K562 (cell line): ENCODE measurements at regions not wholly inside any gene's neighbourhood (a gene's known extent, or its start where the extent isn't known, plus 50 kb on each side); places are given as distances from the start of the nearest gene placed in this dataset.

Source experiments
- FOS ChIP-seq: IDR thresholded peaks from 3 replicates; pipeline ENCODE4 v1.6.1; 2011; ENCODE audit not compliant: insufficient read length; ENCODE audit errors: extremely low read depth
- GABPA ChIP-seq: fragments of 200-800 bp; sonication (Bioruptor generic); conservative IDR thresholded peaks from 2 replicates; pipeline ENCODE4 v1.6.1; 2016; ENCODE audit warnings: low read depth, missing genetic modification characterization, missing compliant biosample characterization
- MAFK ChIP-seq: IDR thresholded peaks from 2 replicates; pipeline ENCODE4 v1.6.1; 2011; ENCODE audit warnings: low read length, improper control_type of control experiment
- POLR2A ChIP-seq: fragments of 450-650 bp; conservative IDR thresholded peaks from 2 replicates; pipeline ENCODE4 v1.6.1; 2016
- SAFB2 ChIP-seq: fragments of 200-400 bp; formaldehyde crosslinking; IDR thresholded peaks from 2 replicates; pipeline ENCODE4 v1.6.1; 2018; ENCODE audit warnings: borderline replicate concordance, low read length, low read depth, moderate library complexity; ENCODE audit not compliant: severe bottlenecking
- SP2 ChIP-seq: IDR thresholded peaks from 2 replicates; pipeline ENCODE4 v1.6.1; 2011; ENCODE audit warnings: mild to moderate bottlenecking, low read depth, low read length, moderate library complexity; ENCODE audit not compliant: poor library complexity, severe bottlenecking; ENCODE audit errors: extremely low read depth
- ZNF224 ChIP-seq: sonication (generic); formaldehyde crosslinking; IDR thresholded peaks from 2 replicates; pipeline ENCODE4 v1.8.0; 2022; ENCODE audit warnings: mild to moderate bottlenecking, missing genetic modification reagents
- ZNF778 ChIP-seq: fragments of 450-650 bp; formaldehyde crosslinking; IDR thresholded peaks from 2 replicates; pipeline ENCODE4 v1.4.0; 2020; ENCODE audit warnings: mild to moderate bottlenecking, moderate library complexity

DNA sequence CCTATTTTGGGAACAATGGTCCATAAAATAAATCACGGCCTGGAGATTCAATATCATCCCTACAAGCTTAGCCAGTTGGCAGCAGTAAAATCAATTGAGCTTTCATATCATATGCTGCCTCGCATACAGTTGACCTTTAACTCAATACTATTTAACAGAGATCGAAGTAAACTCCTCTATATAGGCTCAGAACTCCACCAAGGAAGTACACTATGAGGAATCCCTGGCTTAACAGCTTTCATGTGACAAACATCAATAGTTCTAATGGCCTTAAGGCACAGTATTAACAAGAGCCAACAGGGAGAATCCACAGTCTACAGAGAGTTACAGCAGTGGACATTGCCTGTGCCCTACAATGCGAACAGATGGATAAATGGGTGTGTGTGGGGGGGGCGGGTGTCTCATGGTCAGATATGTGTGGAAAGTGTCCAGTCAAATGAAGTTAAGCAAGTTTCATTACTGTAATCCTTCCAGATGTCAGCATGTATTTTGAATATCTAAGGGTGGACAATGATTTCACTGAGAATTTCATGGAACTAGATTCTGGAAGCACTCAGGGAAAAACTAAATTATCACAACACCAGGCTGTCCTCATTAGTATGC, 98.2 kb upstream of the FAM9B start:
- no peak for TF ChIP-seq FOS
- no peak for TF ChIP-seq ZNF778 (CRISPR knock-in tag)
- no peak for TF ChIP-seq GABPA
- no peak for TF ChIP-seq POLR2A
- no peak for TF ChIP-seq MAFK
- TF ChIP-seq SAFB2, result no peak
- TF ChIP-seq ZNF224 (CRISPR knock-in tag), result no peak
- TF ChIP-seq SP2, result no peak
